Colonic mucosa (tissue), 4 donors: ENCODE measurements at regions not wholly inside any gene's neighbourhood (a gene's known extent, or its start where the extent isn't known, plus 50 kb on each side); places are given as distances from the start of the nearest gene placed in this dataset.
A peak's percentile ranks its signal among the peaks of the same experiment; 100 is the strongest.

Experiments
- DNase-seq: peaks from one replicate; pipeline ENCODE4 v3.0.0-alpha.2; 2020
- H3K27ac ChIP-seq: fragments of 200-600 bp; one replicate; pipeline ENCODE4 v1.8.0; 2021
- H3K27me3 ChIP-seq: fragments of 200-600 bp; one replicate; pipeline ENCODE4 v1.8.0; 2021
- H3K36me3 ChIP-seq: fragments of 200-600 bp; one replicate; pipeline ENCODE4 v1.8.0; 2021
- H3K4me1 ChIP-seq: fragments of 200-600 bp; one replicate; pipeline ENCODE4 v1.8.0; 2021; ENCODE audit warnings: mild to moderate bottlenecking
- H3K4me3 ChIP-seq: fragments of 200-600 bp; one replicate; pipeline ENCODE4 v1.8.0; 2021
- H3K9ac ChIP-seq, 2 donors: one replicate each; pipeline ENCODE4 v1.7.0; 2013; ENCODE audit warnings: control low read depth in 2 of 2, low read depth in 2 of 2, low read length in 2 of 2
- H3K9me3 ChIP-seq: fragments of 200-600 bp; one replicate; pipeline ENCODE4 v1.8.0; 2021
- intact Hi-C: fragments of 100-400 bp; cut with DNase I; formaldehyde crosslinking; loops from one replicate; pipeline ENCODE4 v1.14.1; 2022
- TF ChIP-seq, protein P1 (sequence below): fragments of 200-600 bp; IDR thresholded peaks from one replicate; pipeline ENCODE4 v1.8.0; 2022; ENCODE audit warnings: antibody characterized with exemption, mild to moderate bottlenecking
- donor health status: healthy.
- donor health status: DM: no; HTN: no; CAD: no.
- donor health status: DM: no; HTN: no; CAD: no.

GRCh38 chr3:66139415-66139814 is 81.4 kb upstream of the SLC25A26 start:
- H3K9ac ChIP-seq, result no peak overlapping the region
- intact Hi-C loops, result loop anchor here (2.0 to 10.0 kb wide), 3 partner anchors 225 to 695 kb away; no protein-coding TSS in a partner anchor
- no peaks in the 10 kb centered on the region for H3K27me3 ChIP-seq
- H3K9me3 ChIP-seq, result no peaks in the 10 kb centered on the region
- H3K36me3 ChIP-seq, result no peaks in the 10 kb centered on the region
- no peak overlapping the region for H3K4me3 ChIP-seq
- no peaks in the 10 kb centered on the region for H3K4me1 ChIP-seq
- no peak for DNase-seq
- no peak overlapping the region for H3K27ac ChIP-seq
- TF ChIP-seq, protein P1, sequence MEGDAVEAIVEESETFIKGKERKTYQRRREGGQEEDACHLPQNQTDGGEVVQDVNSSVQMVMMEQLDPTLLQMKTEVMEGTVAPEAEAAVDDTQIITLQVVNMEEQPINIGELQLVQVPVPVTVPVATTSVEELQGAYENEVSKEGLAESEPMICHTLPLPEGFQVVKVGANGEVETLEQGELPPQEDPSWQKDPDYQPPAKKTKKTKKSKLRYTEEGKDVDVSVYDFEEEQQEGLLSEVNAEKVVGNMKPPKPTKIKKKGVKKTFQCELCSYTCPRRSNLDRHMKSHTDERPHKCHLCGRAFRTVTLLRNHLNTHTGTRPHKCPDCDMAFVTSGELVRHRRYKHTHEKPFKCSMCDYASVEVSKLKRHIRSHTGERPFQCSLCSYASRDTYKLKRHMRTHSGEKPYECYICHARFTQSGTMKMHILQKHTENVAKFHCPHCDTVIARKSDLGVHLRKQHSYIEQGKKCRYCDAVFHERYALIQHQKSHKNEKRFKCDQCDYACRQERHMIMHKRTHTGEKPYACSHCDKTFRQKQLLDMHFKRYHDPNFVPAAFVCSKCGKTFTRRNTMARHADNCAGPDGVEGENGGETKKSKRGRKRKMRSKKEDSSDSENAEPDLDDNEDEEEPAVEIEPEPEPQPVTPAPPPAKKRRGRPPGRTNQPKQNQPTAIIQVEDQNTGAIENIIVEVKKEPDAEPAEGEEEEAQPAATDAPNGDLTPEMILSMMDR, result no peak

DNA sequence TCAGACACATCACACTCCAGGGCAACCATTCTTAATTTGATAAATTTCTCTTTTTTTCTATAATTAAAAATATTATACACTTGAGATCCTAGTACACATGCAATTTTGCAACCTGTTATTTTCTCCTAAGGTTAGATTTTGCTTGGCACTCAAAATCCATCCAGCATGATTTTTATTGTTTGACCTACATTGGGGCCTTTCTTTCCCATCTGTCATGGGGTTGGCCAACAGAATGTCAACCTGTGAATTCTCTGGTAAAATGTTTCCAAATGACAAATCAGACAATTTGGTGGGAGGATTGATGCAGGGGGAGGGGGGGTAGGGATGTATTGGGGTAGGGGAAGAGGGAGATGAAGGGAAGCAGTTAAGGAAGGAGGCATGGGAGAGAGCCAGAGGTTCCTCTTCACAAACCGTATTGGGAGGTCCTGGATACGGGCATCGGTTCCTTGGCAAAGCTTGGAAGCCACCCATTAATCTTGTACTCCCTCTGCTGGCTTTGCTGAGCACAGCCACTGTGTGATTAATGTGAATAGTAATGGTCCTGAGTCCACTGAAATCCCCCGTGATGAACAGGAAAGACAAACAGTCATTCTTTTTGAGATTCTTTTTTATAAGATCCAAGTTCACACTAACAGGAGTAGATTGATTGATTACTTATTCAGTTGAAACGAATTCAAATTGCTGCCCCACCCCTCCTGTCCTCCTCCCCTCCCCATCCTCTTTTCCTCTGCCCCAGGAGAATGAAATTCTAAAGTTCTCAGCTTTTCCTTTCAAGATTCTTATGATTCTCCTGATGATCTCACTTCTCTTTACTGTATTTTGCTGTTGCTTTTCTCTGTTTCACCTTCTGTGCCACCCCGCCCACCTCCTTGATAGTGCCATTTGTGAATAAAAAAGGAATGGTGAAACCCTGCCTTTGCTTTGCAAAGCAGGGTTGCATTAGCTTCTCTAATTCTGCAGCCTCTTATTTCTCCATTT is 82.2 kb upstream of the SLC25A26 start:
- Histone ChIP-seq H3K4me1 (no peaks in the 10 kb centered on the region), H3K9ac (no peak overlapping the region), H3K27me3 (no peaks in the 10 kb centered on the region), H3K4me3 (no peak overlapping the region), H3K9me3 (no peaks in the 10 kb centered on the region), H3K36me3 (no peaks in the 10 kb centered on the region), H3K27ac (no peak overlapping the region)
- DNase-seq, result peak; percentile 53
- TF ChIP-seq, protein P1, result peak; percentile 56
- intact Hi-C loops, result loop anchor here (2.0 to 10.0 kb wide), 3 partner anchors 224 to 694 kb away; no protein-coding TSS in a partner anchor

- Histone ChIP-seq H3K4me1 (no peaks in the 10 kb centered on the region), H3K9me3 (no peaks in the 10 kb centered on the region), H3K9ac (no peak overlapping the region), H3K4me3 (no peak overlapping the region), H3K36me3 (no peaks in the 10 kb centered on the region), H3K27ac (no peak overlapping the region), H3K27me3 (no peaks in the 10 kb centered on the region)
- intact Hi-C loops, result loop anchor here (10.0 kb wide), 2 partner anchors 222 to 692 kb away; no protein-coding TSS in a partner anchor
- TF ChIP-seq, protein P1, result no peak
- no peak for DNase-seq
Measured at GRCh38 chr3:66136597-66136996, 84.2 kb upstream of the SLC25A26 start.

DNA sequence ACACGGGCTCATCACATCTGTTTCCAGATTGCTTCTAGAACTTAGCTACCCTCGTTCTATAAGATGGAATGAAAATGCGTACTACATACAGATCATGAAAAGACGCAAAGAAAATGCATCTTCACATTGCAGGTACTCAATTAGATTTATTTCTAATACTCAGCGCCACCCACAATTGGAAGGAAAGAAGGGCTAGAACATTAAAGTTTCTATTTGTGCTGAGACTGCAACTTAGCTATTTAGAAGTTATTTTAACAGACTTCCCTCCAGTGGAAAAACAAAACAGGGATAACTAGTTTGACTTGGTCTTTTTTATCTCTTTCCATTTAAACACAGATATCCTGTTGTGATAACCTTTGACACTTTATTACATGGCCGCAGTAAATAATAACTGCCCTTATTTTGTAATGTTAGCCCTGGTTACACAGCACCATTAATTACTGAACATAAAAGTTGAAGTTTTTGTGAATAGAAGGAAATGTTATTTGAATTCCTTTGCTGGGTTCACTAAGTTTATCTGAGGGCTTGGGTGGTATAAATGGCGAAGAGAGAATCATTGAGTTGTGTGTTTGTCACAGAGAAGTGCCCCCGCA is 86.9 kb upstream of the SLC25A26 start:
- no peaks in the 10 kb centered on the region for H3K36me3 ChIP-seq
- no peak overlapping the region for H3K27ac ChIP-seq
- no peak overlapping the region for H3K4me3 ChIP-seq
- intact Hi-C loops, result loop anchor here (10.0 kb wide), 2 partner anchors 219 to 689 kb away; no protein-coding TSS in a partner anchor
- DNase-seq, result no peak
- H3K9me3 ChIP-seq, result no peaks in the 10 kb centered on the region
- H3K9ac ChIP-seq, result no peak overlapping the region
- no peaks in the 10 kb centered on the region for H3K27me3 ChIP-seq
- no peaks in the 10 kb centered on the region for H3K4me1 ChIP-seq
- TF ChIP-seq, protein P1, result no peak

DNA sequence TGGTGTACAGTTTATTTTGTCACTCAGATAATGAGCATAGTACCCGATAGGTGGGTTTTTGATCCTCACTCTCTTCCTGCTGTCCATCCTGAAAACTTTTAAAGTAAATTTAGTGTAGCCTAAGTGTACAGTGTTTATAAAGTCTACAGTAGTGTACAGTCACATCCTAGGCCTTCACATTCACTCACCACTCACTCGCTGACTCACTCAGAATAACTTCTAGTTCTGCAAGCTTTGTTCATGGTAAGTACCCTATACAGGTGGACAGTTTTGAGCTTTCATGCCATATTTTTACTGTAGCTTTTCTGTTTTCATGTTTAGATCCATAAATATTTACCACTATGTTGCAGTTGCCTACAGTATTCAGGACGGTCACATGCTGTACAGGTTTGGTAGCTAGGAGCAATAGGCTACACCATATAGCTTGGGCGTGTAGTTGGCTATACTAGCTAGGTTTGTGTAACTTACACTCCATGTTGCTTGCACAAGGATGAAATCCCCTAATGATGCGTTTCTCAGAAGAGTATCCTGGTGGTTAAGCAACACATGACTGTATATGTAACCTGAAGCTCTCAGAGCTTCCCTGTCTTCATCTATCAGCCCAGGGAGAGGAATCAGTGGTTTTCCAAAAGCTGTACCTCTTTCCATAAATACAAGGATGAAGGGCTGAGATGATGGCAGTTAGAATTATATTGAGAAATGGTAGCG is 87.6 kb upstream of the SLC25A26 start:
- intact Hi-C loops, result loop anchor here (10.0 kb wide), 2 partner anchors 218 to 688 kb away; no protein-coding TSS in a partner anchor
- H3K36me3 ChIP-seq, result no peaks in the 10 kb centered on the region

More for the DNA sequence above, 87.6 kb upstream of the SLC25A26 start:
- H3K4me1 ChIP-seq, result no peaks in the 10 kb centered on the region
- H3K27me3 ChIP-seq, result no peaks in the 10 kb centered on the region
- TF ChIP-seq, protein P1, result no peak
- H3K4me3 ChIP-seq, result no peak overlapping the region
- H3K9me3 ChIP-seq, result no peaks in the 10 kb centered on the region
- no peak overlapping the region for H3K9ac ChIP-seq
- no peak for DNase-seq
- no peak overlapping the region for H3K27ac ChIP-seq
